ENCODE measurements at regions not wholly inside any gene's neighbourhood (a gene's known extent, or its start where the extent isn't known, plus 50 kb on each side); places are given as distances from the start of the nearest gene placed in this dataset.
"Not testable (repeated sequence)": the region's sequence is repeated elsewhere in the genome, so short reads cannot be mapped to it uniquely, and the experiment has no call there.

DNA sequence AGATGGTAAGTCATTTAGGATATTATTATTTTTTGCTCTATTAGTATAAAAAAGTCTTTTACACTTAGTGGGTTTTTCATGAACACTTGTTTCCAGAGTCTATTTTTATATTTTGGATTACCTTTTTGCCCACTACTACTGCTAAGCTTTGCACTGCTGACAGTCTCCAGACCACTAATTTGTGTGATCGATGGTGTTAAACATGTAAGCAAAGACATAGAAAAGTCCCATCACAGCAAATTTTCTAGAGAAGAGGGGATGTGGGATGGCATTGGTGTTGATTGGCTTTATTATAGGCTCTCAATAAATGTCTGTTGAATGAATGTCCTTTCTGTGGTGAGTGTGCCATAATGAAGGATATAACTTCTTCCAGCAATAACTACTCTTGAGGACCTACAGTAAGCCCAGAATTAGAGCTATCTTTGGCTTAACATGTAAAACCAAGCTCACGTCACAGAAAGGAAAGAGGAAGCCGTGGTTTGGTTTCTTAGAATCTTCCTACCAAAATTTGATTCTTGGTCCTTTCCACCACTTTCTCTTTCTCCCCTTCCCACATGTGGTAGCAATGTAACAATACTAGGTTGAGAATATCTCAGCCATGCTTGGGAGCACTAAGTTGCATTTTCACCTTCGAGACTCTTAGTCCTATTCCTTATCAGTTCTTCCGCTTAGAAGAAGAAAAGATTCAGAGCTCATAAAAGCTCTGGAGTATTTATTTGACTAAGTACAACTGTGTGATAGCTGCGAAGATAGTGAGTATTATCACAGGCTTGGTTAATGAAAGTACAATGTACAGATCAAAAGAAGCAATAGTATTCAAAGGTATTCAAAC is 90.6 kb upstream of the UMPS start:
- intact Hi-C loops (cut with micrococcal nuclease; ENCODE audit: unreplicated experiment) = no loop called here
- Histone ChIP-seq H3K27ac (ENCODE audit: low read depth, low read length, poor library complexity, severe bottlenecking) (no peak overlapping the region), H2AFZ (ENCODE audit: low read length) (no peak overlapping the region), H4K20me1 (ENCODE audit: insufficient read depth, low read length) (no peaks in the 10 kb centered on the region), H3K4me3 (ENCODE audit: low read depth, low read length, poor library complexity, severe bottlenecking) (no peak overlapping the region), H3K9me2 (ENCODE audit: insufficient read depth, low read length) (no peaks in the 10 kb centered on the region), H3K36me3 (ENCODE audit: insufficient read depth, low read length) (no peaks in the 10 kb centered on the region), H3K4me2 (ENCODE audit: low read length) (no peak overlapping the region), H3K9me3 (ENCODE audit: low read length) (no peaks in the 10 kb centered on the region), H3K79me2 (ENCODE audit: insufficient read depth, low read depth, low read length) (no peaks in the 10 kb centered on the region), H3K4me1 (ENCODE audit: insufficient read depth, low read length, poor library complexity, severe bottlenecking) (no peaks in the 10 kb centered on the region)
- CTCF ChIA-PET (ENCODE audit: unreplicated experiment) = no interaction called here
- BruUV-seq (replicated peaks) = no TSS peak
- TF ChIP-seq, protein P1, sequence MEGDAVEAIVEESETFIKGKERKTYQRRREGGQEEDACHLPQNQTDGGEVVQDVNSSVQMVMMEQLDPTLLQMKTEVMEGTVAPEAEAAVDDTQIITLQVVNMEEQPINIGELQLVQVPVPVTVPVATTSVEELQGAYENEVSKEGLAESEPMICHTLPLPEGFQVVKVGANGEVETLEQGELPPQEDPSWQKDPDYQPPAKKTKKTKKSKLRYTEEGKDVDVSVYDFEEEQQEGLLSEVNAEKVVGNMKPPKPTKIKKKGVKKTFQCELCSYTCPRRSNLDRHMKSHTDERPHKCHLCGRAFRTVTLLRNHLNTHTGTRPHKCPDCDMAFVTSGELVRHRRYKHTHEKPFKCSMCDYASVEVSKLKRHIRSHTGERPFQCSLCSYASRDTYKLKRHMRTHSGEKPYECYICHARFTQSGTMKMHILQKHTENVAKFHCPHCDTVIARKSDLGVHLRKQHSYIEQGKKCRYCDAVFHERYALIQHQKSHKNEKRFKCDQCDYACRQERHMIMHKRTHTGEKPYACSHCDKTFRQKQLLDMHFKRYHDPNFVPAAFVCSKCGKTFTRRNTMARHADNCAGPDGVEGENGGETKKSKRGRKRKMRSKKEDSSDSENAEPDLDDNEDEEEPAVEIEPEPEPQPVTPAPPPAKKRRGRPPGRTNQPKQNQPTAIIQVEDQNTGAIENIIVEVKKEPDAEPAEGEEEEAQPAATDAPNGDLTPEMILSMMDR (conservative IDR thresholded peaks at IDR 0.05; ENCODE audit: low read length) = no peak
- TF ChIP-seq EZH2phosphoT487 (IDR thresholded peaks at IDR 0.05; ENCODE audit: borderline replicate concordance, low read depth, low read length) = no peak
- POLR2A ChIA-PET = interaction anchor here (0.5 to 0.7 kb wide), 4 partner anchors 66 to 1212 kb away, joined by 3 to 5 read pairs (median 4); no protein-coding TSS in a partner anchor
- DNase-seq (ENCODE audit: low spot score) = no peak

DNA sequence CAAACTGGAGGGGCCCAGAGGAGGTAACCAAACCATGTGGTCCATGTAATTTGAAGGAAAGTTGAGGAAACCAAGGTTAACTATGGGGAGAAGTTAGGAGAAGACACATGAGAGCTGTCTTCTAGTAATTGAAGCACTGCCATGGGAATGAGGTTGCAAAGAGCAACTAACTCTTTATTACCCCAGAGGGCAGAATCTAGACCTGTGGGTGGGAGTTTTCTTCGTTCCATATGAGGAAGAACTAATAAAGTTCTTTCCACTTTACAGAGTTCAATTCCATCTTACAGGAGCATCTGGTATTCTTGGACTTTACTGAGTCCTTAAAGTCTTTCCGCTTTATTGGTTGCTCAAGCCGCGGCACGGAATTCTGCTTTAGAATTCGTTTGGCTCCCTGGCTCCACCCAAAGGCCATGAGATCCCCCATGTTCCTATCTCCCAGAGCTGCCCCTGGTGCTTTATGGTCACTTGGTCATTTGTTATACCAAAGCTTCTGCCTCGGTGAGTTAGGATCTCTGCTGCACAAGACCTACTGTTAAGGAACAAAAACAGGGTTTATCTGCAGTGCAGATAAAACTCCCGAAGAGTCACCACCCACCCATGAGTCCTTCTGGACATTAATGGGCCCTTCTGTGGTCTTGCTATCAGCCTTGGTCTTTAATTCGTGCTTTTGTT is 89.5 kb upstream of the UMPS start:
- Histone ChIP-seq H2AFZ (ENCODE audit: low read length) (no peak overlapping the region), H3K27ac (ENCODE audit: low read depth, low read length, poor library complexity, severe bottlenecking) (no peak overlapping the region), H3K36me3 (ENCODE audit: insufficient read depth, low read length) (no peaks in the 10 kb centered on the region), H3K9me3 (ENCODE audit: low read length) (no peaks in the 10 kb centered on the region), H4K20me1 (ENCODE audit: insufficient read depth, low read length) (no peaks in the 10 kb centered on the region), H3K4me1 (ENCODE audit: insufficient read depth, low read length, poor library complexity, severe bottlenecking) (no peaks in the 10 kb centered on the region), H3K4me2 (ENCODE audit: low read length) (no peak overlapping the region), H3K9me2 (ENCODE audit: insufficient read depth, low read length) (no peaks in the 10 kb centered on the region), H3K79me2 (ENCODE audit: insufficient read depth, low read depth, low read length) (no peaks in the 10 kb centered on the region), H3K4me3 (ENCODE audit: low read depth, low read length, poor library complexity, severe bottlenecking) (no peak overlapping the region)
- POLR2A ChIA-PET = interaction anchor here (0.6 to 0.7 kb wide), 2 partner anchors 67 to 231 kb away, joined by 3 to 4 read pairs; no protein-coding TSS in a partner anchor
- no peak for DNase-seq (ENCODE audit: low spot score)
- BruUV-seq (replicated peaks) = no TSS peak
- CTCF ChIA-PET (ENCODE audit: unreplicated experiment) = no interaction called here
- intact Hi-C loops (cut with micrococcal nuclease; ENCODE audit: unreplicated experiment) = no loop called here
- TF ChIP-seq EZH2phosphoT487 (IDR thresholded peaks at IDR 0.05; ENCODE audit: borderline replicate concordance, low read depth, low read length) = no peak
- TF ChIP-seq, protein P1 (conservative IDR thresholded peaks at IDR 0.05; ENCODE audit: low read length) = no peak

DNA sequence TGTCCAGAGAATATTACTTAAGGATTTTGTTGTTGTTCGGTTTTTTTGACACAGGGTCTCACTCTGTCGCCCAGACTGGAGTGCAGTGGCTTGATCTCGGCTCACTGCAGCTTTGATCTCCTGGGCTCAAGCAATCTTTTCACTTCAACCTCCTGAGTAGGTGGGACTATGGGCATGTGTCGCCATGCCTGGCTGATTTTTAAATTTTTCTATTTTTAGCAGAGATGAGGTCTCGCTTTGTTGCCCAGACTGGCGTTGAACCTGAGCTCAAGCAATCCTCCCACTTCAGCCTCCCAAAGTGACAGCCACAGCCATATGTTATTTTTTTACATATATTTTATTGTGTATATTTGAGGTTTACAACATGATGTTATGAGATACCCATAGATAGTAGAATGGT is 86.8 kb upstream of the UMPS start:
- CTCF ChIA-PET (ENCODE audit: unreplicated experiment) = no interaction called here
- H4K20me1 ChIP-seq (ENCODE audit: insufficient read depth, low read length) = no peaks in the 10 kb centered on the region
- intact Hi-C loops (cut with micrococcal nuclease; ENCODE audit: unreplicated experiment) = no loop called here
- H3K79me2 ChIP-seq (ENCODE audit: insufficient read depth, low read depth, low read length) = no peaks in the 10 kb centered on the region
- POLR2A ChIA-PET = interaction anchor here (0.6 kb wide), 1 partner anchor 58 kb away, joined by 3 read pairs; no protein-coding TSS in a partner anchor
- H3K9me2 ChIP-seq (ENCODE audit: insufficient read depth, low read length) = no peaks in the 10 kb centered on the region
- DNase-seq (ENCODE audit: low spot score) = no peak
- TF ChIP-seq, protein P1 (conservative IDR thresholded peaks at IDR 0.05; ENCODE audit: low read length) = no peak
- TF ChIP-seq EZH2phosphoT487 (IDR thresholded peaks at IDR 0.05; ENCODE audit: borderline replicate concordance, low read depth, low read length) = no peak
- H2AFZ ChIP-seq (ENCODE audit: low read length) = no peak overlapping the region
- no peaks in the 10 kb centered on the region for H3K36me3 ChIP-seq (ENCODE audit: insufficient read depth, low read length)
- H3K27ac ChIP-seq (ENCODE audit: low read depth, low read length, poor library complexity, severe bottlenecking) = no peak overlapping the region
- no peak overlapping the region for H3K4me3 ChIP-seq (ENCODE audit: low read depth, low read length, poor library complexity, severe bottlenecking)
- no peak overlapping the region for H3K4me2 ChIP-seq (ENCODE audit: low read length)
- BruUV-seq (replicated peaks) = no TSS peak
- H3K9me3 ChIP-seq (ENCODE audit: low read length) = no peaks in the 10 kb centered on the region
- no peaks in the 10 kb centered on the region for H3K4me1 ChIP-seq (ENCODE audit: insufficient read depth, low read length, poor library complexity, severe bottlenecking)

DNA sequence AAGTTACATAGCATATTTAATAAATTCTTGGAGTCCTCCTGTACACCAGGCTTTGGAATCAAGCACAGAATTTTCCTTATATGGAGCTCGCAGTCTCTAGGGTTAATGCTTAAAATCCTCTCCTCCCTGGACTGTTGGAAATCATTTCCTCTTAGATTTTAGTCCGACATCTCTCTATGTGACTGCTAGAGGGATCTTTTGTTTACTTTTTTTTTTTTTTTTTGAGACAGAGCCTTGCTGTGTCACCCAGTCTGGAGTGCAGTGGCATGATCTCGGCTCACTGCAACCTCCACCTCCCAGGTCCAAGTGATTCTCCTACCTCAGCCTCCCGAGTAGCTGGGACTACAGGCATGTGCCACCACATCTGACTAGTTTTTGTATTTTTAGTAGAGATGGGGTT is 84.1 kb upstream of the UMPS start:
- H3K9me3 ChIP-seq (ENCODE audit: low read length); H3K36me3 ChIP-seq (ENCODE audit: insufficient read depth, low read length); POLR2A ChIA-PET; CTCF ChIA-PET (ENCODE audit: unreplicated experiment); DNase-seq (ENCODE audit: low spot score); H2AFZ ChIP-seq (ENCODE audit: low read length); intact Hi-C loops (cut with micrococcal nuclease; ENCODE audit: unreplicated experiment); H3K27ac ChIP-seq (ENCODE audit: low read depth, low read length, poor library complexity, severe bottlenecking); H3K4me1 ChIP-seq (ENCODE audit: insufficient read depth, low read length, poor library complexity, severe bottlenecking); H3K4me2 ChIP-seq (ENCODE audit: low read length); BruUV-seq (replicated peaks); H3K9me2 ChIP-seq (ENCODE audit: insufficient read depth, low read length); H4K20me1 ChIP-seq (ENCODE audit: insufficient read depth, low read length); H3K4me3 ChIP-seq (ENCODE audit: low read depth, low read length, poor library complexity, severe bottlenecking); H3K79me2 ChIP-seq (ENCODE audit: insufficient read depth, low read depth, low read length): not testable (repeated sequence)

Measured in OCI-LY7 (cell line).